ENCODE measurements at regions not wholly inside any gene's neighbourhood (a gene's known extent, or its start where the extent isn't known, plus 50 kb on each side); places are given as distances from the start of the nearest gene placed in this dataset.

DNA sequence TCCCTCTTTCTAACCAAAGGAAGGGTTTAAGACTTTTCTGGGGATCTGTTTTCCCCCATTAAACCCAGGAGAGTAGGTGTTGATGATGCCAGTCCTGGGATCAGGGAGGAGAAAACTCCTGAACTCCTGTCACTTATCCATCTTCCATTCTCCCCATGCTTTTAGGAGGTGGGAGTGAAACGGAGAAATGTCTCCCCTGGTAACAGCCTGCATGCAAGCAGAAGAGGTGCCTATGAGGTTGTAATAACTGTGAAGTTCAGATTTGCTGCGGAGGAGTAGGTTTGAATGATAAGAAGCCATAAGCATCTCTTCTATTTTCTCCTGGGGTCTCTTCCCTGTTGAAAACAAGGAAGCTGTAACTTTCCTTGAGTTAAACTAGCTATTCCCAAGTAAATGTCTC lies 150.8 kb downstream of the SLC4A3 start:
- no peaks in the 10 kb centered on the region for H3K9me3 ChIP-seq (replicated peaks; ENCODE audit: control insufficient read depth, insufficient read depth, low read depth, low read length)
- ChIA-PET CTCF (ENCODE audit: low intra/inter-chr PET ratio) (no interaction called here), POLR2A (interaction anchor here (1.1 kb wide), 1 partner anchor 16 kb away, joined by 3 read pairs; no protein-coding TSS in a partner anchor)
- no peak overlapping the region for H2AFZ ChIP-seq (ENCODE audit: low read depth, low read length)
- FAIRE-seq, result no peak
- no peaks in the 10 kb centered on the region for H3K79me2 ChIP-seq (ENCODE audit: control insufficient read depth, insufficient read depth, low read length)
- no peaks in the 10 kb centered on the region for H3K36me3 ChIP-seq (ENCODE audit: control insufficient read depth, insufficient read depth, low read length)
- no peak for ATAC-seq
- H4K20me1 ChIP-seq (replicated peaks; ENCODE audit: control insufficient read depth, insufficient read depth, low read length), result no peaks in the 10 kb centered on the region
- H3K4me1 ChIP-seq (replicated peaks in 1 of 2; ENCODE audit: control insufficient read depth in 2 of 2, insufficient read depth in 2 of 2, low read length in 2 of 2), result no peaks in the 10 kb centered on the region
- no peak overlapping the region for H3K27ac ChIP-seq (ENCODE audit: extremely low read depth, low read depth, low read length)
- 0% methylated on average over 2 of the region's 2 CpGs for WGBS (ENCODE audit: insufficient coverage, low coverage, missing lambda C conversion rate)
- no peak overlapping the region for H3K4me2 ChIP-seq (ENCODE audit: insufficient read depth, low read length)
- H3K9me1 ChIP-seq (ENCODE audit: control insufficient read depth, insufficient read depth, low read length), result no peaks in the 10 kb centered on the region
- no TSS peak for BruUV-seq (replicated peaks)
- H3K27me3 ChIP-seq (ENCODE audit: control insufficient read depth in 2 of 2, insufficient read depth in 2 of 2, low read length in 2 of 2), result peaks cover 0 to 2% of the 10 kb centered on the region in 2 experiments; a peak in 2 of 5 replicates
- no peak for DNase-seq (ENCODE audit: extremely low read depth in 1 of 4, low spot score in 3 of 4)
- in situ Hi-C loops (cut with MboI) (no loop called here), intact Hi-C loops (cut with micrococcal nuclease) (no loop called here)
- no peak for TF ChIP-seq SAP30 (IDR thresholded peaks at IDR 0.05; ENCODE audit: borderline replicate concordance, insufficient read depth, low read depth, low read length, poor library complexity, severe bottlenecking)
- TF ChIP-seq ZNF311 (CRISPR knock-in tag; IDR thresholded peaks at IDR 0.05), result no peak
- TF ChIP-seq RFX7 (CRISPR knock-in tag; IDR thresholded peaks at IDR 0.05), result no peak
- TF ChIP-seq ZNF197 (CRISPR knock-in tag; IDR thresholded peaks at IDR 0.05; ENCODE audit: low read depth), result no peak
- no peak for TF ChIP-seq ZC3H8 (IDR thresholded peaks at IDR 0.05)
- TF ChIP-seq, protein P1, sequence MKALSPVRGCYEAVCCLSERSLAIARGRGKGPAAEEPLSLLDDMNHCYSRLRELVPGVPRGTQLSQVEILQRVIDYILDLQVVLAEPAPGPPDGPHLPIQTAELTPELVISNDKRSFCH (CRISPR knock-in tag; IDR thresholded peaks at IDR 0.05), result no peak
- TF ChIP-seq, protein P1 (tag; IDR thresholded peaks at IDR 0.05), result no peak
- TF ChIP-seq MEF2A (IDR thresholded peaks at IDR 0.05; ENCODE audit: control insufficient read depth, low read depth, low read length), result no peak
- no peak overlapping the region for H3K4me3 ChIP-seq
- no peak overlapping the region for H3K9ac ChIP-seq (ENCODE audit: insufficient read depth in 1 of 2, low read depth in 2 of 2, low read length in 2 of 2)

All from K562 (cell line).